ENCODE measurements at regions not wholly inside any gene's neighbourhood (a gene's known extent, or its start where the extent isn't known, plus 50 kb on each side); places are given as distances from the start of the nearest gene placed in this dataset.

DNA sequence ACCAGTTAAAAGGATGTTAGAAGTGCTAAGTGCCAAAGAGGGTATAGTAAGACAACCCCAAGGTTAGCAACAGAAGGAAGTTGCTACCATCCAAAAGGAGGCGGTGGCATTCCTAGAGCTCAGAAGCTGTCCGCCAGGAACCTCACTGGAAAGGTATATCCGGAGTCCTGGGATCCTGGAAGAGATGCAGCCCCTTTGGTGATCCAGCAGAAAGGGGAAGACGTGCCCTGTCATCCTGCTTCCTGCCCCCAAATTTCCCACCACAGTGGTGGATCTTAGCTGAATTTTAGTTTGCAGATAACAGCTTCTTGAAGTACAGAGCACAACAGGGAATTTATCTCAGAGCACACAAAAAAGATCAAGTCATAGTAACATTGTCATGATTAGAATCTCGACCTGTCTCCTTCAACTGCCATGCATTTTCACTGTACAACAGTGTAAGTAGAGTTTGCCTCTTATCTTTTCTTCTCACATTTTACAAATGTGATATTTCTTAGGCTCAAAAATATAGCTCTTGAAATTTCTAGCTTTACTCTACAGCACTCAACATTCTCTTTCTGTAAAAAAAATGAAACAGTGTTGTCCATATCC lies 526.3 kb downstream of the SOX5 start:
- TF ChIP-seq CTCF (conservative IDR thresholded peaks at IDR 0.05; ENCODE audit: low read length) (no peak), EZH2phosphoT487 (IDR thresholded peaks at IDR 0.05; ENCODE audit: borderline replicate concordance) (no peak)

All from Loucy (cell line).